ENCODE measurements at regions not wholly inside any gene's neighbourhood (a gene's known extent, or its start where the extent isn't known, plus 50 kb on each side); places are given as distances from the start of the nearest gene placed in this dataset.
A peak's percentile ranks its signal among the peaks of the same experiment; 100 is the strongest.
"Not testable (repeated sequence)": the region's sequence is repeated elsewhere in the genome, so short reads cannot be mapped to it uniquely, and the experiment has no call there.

DNA sequence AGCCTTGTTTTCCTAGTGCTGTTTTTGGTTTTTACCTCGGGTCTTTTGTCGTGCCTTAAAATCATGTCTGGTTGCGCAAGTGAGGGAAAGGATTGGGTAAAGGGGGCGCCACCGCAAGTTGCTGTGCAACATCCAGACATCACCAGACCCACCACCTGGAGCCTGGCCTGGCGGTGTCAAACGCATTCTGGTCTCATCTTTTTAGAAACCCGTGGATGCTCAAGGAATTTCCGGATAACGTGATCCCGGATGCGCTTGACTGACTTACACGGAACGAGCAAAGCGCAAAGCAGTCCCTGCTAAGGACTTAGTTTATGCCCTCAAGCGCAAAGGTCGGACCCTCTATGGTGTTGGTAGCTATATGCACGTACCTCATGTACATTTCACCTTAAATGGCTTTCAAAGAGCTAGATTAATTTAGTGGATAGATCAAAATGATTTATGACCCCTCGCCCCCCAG is 105.2 kb downstream of the OR2B2 start:
- DNase-seq (ENCODE audit: low read depth): no peak

GRCh38 chr6:27805347-27805746 is 106.8 kb downstream of the OR2B2 start:
- no peak for DNase-seq (ENCODE audit: low read depth)

GRCh38 chr6:27804851-27805250 is 107.3 kb downstream of the OR2B2 start:
- no peak for DNase-seq (ENCODE audit: low read depth)

DNA sequence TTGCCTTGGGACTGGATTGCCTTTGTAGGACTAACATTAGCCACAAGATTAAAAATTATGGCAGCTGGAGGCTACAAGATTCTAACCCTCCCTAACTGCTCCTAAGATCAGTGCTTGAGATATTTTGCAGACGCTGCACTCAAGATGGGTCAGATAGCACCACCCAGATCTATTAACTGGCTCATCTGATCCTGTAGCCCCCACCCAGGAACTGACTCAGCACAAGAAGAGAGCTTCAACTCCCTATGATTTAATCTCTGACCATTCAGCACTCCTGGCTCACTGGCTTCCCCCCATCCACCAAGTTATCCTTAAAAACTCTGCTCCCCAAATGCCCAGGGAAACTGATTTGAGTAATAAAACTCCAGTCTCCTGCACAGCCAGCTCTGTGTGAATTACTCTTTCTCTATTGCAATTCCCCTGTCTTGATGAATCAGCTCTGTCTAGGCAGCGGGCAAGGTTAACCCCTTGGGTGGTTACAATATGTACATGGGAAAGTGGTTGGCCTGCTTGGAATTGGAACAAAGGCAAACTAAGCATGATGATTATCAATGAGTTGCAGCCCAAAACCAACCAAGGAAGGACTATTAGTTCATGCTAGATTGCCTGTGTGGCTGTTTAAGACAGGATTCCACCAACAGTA is 111.3 kb downstream of the OR2B2 start:
- DNase-seq (ENCODE audit: low read depth): no peak

DNA sequence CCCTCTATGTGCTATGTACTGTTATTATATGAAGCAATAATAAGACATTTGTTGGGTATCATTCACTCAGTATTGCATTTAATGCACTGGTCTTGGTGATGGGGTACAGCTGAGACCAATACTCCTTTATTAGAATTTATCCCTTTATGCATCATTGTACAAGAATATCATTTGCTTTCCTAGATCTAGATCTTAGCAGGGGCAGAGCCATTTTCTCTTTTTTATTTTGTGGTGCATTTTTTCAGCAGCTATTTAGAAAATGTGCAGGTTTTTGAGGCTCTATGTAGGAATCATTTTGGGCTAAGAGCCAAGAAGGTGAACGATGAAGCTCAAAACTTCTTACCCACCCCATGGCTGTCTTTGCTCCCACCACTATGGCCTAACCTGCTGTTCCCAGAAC is 114.2 kb downstream of the OR2B2 start:
- no peak for DNase-seq (ENCODE audit: low read depth)

DNA sequence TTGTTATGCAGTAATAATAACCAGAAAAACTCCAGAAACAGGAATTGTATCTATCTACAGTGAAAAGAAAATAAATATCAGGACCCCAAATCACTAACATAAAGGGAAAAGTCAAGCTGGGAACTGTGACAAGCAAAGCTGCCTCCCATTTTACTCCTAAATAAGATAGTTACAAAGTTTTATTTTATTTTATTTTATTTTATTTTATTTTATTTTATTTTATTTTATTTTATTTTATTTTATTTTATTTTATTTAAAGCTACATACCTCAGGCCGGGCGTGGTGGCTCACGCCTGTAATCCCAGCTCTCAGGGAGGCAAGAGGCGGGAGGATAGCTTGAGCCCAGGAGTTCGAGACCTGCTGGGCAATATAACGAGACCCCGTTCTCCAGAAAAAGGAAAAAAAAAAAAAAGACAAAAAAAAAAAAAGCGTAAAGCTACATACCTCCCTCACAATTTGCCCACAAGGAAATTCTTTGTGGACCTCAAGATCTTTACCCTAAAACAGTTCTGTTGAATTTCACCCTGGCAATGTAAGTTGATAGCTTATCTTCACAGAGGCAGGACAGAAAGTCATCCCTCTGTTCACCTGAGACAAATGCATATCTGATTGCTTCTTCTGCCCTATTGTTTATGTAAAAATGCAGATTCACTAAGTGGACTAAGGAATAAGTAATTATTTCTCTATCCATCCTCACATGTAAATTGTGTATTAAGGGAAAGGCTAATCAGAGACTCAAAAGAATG is 115.3 kb downstream of the OR2B2 start:
- DNase-seq (ENCODE audit: low read depth): not testable (repeated sequence)

GRCh38 chr6:27795697-27796494 is 116.3 kb downstream of the OR2B2 start:
- peak; percentile 54 for DNase-seq (ENCODE audit: low read depth)

GRCh38 chr6:27791182-27791943 is 120.8 kb downstream of the OR2B2 start:
- DNase-seq (ENCODE audit: low read depth): no peak

- DNase-seq (ENCODE audit: low read depth): not testable (repeated sequence)
Measured at GRCh38 chr6:27788376-27788775, 123.8 kb downstream of the OR2B2 start.

DNA sequence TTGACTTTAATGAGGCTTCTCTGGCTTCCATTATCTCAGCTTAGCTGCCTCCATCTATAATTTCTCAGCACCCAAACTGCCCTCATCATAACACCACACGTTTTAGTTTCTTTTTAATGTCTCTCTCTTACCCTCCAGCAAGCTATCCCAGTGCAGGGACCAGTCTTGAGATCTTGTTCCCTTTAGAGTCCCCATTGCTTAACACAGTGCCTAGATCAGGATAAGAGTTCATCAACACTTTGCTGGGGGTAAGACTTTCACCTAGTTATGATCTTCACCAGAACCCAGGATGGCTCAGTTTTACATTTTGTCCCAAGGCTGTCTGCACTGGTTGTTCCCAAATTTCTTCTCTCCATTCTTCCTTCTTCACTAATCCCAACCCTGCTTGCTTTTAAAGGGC is 126.1 kb downstream of the OR2B2 start:
- DNase-seq (ENCODE audit: low read depth): no peak

DNA sequence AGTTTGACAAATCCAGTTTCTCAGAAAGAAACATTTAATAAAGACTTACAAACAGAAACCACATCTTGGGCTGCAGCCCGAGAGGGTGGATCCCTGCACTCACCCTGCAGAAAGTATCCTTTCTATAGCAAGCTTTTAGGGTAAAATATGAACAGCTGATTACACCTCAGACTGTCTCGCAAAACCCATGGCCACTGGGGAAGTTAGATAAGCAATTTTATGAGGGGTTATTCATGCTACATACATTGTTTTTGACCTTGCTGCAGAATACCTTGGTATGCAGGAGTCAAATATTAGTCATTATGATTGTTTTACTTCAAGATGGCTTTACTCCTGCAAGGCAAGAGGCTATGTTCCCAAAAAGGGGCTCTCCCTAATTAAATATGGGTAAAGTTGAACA is 126.9 kb downstream of the OR2B2 start:
- no peak for DNase-seq (ENCODE audit: low read depth)

DNA sequence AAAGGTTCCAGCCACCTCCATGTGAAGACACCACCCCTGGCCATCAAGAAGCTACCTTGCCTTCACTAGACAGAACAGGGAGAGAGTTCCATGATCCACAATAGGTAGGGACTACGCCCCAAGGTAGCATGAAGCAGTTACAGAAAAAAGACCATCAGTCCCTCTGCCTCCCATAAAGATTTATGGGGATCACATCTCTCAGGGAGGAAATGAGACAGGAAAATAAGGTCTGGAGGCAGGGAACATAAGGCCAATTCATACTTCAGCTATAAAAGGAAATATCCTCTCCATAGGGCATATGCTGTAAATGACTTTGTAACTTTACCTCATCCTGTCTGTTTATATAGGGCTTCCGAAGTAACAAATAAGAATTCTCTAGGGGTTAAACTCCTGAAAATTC is 129.4 kb downstream of the OR2B2 start:
- no peak for DNase-seq (ENCODE audit: low read depth)

DNA sequence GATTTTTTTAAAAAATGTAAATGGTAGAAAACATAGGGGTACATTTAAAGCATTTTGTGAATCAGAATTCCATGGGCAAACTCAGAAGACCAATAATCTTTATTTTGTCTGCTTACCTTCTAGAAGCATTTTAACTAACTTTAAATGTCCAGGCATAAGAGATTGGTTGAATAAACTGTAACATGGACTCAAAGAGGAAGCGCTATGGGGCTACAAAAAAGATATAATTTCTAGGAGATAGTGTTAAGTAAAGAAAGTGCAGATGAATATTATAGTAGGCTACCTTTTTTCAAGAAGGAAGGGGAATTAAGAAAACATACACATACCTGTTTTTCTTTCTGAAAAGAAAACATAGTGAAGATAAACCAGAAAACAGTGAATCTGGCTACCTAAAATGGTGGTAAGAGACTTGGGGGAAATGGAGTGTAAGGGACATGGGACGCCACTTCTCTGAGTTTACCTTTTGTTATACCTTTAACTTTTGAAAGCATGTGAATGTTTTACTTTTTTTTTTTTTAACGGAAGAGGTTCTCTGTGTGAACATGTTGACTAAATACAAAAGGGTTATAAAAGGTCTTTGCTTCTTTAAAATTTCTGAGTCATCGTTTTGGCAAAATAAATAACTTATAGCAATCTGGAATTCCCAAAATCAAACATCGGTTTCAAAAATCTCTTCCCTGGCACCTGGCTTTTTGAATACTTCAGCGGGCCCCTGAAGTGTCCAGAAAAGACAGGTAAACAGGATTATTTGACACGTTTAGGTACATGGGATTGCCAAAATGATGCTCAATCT is 133.4 kb downstream of the OR2B2 start:
- DNase-seq (ENCODE audit: low read depth): no peak

DNA sequence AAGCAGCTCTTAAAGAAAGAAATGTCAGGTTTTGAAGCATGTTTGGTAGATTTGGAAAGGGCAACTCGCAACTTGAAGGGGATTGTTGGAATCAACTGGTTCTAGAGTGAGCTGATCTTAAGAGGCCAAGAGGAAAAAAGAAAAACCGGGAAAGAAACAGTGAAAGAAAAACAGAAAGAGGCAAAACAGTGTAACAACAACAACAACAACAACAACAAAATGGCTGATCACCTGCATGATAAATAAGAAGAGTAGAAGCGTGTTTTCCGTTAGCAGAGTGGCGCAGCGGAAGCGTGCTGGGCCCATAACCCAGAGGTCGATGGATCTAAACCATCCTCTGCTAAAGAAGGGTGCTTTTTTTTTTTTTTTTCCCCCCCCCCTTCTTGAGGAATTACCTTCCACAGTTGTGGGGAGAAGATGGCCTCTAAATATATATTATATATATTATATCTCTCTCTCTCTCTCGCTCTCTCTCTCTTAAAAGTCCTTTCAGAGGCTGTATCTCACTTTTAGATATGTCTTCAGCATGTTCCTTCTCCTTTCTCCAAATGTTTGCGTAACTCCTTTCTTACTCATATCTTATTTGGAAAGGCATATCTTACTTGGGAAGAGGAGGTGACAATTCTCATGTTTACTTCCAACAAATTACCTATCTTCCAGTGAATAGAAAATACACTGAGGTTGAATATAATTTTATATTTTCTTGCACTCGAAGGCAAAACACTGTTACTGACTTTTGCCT is 134.4 kb downstream of the OR2B2 start:
- no peak for DNase-seq (ENCODE audit: low read depth)

DNA sequence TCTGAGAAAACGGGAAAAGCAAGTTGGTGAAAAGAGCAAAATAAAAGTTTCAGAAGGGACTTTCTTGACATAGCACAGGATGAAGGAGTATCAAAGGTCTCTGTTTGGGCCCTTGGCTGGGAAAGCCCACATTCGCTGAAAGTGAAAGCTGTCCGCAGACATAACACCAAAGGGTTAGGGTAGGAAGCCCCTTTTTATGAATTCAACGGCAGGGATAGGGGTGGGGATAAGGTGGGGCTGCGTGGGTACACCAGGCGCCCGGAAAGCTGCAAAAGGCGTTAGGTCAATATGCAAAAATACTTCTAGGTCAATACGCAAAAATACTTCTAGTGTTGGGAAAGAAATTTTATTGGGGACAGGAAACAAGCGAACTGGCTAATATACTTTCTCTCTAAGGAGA is 135.1 kb downstream of the OR2B2 start:
- no peak for DNase-seq (ENCODE audit: low read depth)

- DNase-seq (ENCODE audit: low read depth): no peak
Measured at GRCh38 chr6:27776504-27776903, 135.7 kb downstream of the OR2B2 start.

DNA sequence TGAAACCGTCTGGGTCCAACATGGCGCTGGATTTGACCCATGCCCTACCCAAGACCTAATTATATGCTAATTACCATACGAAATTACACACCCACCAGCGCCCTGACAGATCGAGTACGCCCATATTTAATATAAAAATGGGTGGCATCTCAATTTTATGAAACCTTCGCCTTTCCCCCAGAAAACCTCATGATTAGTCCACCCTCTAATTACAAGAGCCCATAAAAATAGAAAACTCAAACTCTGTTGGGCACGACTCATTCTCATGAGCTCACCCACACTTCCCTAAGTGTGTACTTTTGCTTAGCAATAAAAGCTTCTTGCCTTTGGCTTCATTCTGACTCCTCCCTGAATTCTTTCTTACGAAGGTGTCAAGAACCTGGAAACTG is 136.4 kb downstream of the OR2B2 start:
- DNase-seq (ENCODE audit: low read depth): no peak

DNA sequence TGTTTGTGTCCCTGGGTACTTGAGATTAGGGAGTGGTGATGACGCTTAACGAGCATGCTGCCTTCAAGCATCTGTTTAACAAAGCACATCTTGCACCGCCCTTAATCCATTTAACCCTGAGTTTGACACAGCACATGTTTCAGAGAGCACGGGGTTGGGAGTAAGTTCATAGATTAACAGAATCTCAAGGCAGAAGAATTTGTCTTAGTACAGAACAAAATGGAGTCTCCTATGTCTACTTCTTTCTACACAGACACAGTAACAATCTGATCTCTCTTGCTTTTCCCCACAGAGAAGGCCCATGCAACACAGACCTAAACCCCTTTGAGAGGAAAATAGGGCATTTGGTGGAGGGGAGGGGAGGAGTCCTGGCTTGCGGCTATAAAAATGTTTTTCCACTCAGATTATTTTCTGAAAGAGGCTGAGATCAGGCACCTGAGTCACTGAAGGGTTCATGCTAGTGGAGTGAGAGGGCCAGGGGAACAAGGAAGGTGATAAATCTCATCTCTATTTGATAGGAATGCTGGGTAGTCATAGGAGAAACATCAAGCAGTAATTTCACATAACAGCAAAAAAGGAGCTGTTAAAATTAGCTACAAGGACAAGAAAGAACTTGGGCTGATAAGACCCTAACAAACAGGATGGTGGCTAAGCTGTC is 136.9 kb downstream of the OR2B2 start:
- DNase-seq (ENCODE audit: low read depth): not testable (repeated sequence)

DNA sequence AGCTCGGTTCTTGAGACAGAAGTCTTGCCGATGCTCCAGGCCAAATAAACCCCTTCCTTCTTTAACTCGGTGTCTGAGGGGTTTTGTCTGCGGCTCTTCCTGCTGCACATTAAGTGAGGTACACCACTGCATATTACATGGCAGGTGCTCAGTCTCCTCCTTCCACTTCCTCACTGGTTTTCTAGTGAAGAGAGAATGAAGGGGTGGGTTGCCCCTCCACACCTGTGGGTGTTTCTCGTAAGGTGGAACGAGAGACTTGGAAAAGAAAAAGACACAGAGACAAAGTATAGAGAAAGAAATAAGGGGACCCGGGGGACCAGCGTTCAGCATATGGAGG is 138.0 kb downstream of the OR2B2 start:
- not testable (repeated sequence) for DNase-seq (ENCODE audit: low read depth)

Data from stimulated activated CD4-positive, alpha-beta T cell treated with anti-CD3 and anti-CD28 coated beads, Interleukin-2, amount 100 ng/mL, for 4 hours (primary cell).